ENCODE measurements at regions not wholly inside any gene's neighbourhood (a gene's known extent, or its start where the extent isn't known, plus 50 kb on each side); places are given as distances from the start of the nearest gene placed in this dataset.

GRCh38 chr5:62698756-62699155 is 120.1 kb downstream of the LRRC70 start:
- no peak overlapping the region for H4K8ac ChIP-seq (ENCODE audit: extremely low read depth, insufficient read depth, low read length)
- CTCF ChIA-PET (ENCODE audit: partially characterized antibody): interaction anchor here (0.8 to 1.8 kb wide), 4 partner anchors 13 to 80 kb away, joined by 3 to 5 read pairs (median 4); no protein-coding TSS in a partner anchor
- no peak overlapping the region for H2BK5ac ChIP-seq (ENCODE audit: low read depth, low read length)
- no peak overlapping the region for H2BK15ac ChIP-seq (ENCODE audit: low read length)
- no peak overlapping the region for H3K23ac ChIP-seq (ENCODE audit: insufficient read length)
- DNase-seq (ENCODE audit: low read depth in 1 of 2, low spot score in 2 of 2) (no peak), FAIRE-seq (no peak)
- H3K9me3 ChIP-seq (ENCODE audit: insufficient read depth in 2 of 2, low read depth in 1 of 2, low read length in 1 of 2): no peaks in the 10 kb centered on the region
- H4K20me1 ChIP-seq (replicated peaks in 1 of 2; ENCODE audit: control insufficient read depth in 1 of 2, insufficient read depth in 2 of 2, low read length in 2 of 2): no peaks in the 10 kb centered on the region
- H4K5ac ChIP-seq (ENCODE audit: insufficient read length, low read depth, low read length): no peak overlapping the region
- H2BK120ac ChIP-seq (replicated peaks; ENCODE audit: low read depth, low read length): no peak overlapping the region
- H3K4me1 ChIP-seq (replicated peaks in 1 of 4; ENCODE audit: control insufficient read depth in 3 of 4, insufficient read depth in 4 of 4, low read length in 3 of 4): no peaks in the 10 kb centered on the region
- POLR2A ChIA-PET (ENCODE audit: partially characterized antibody): no interaction called here
- H3K79me1 ChIP-seq (ENCODE audit: low read depth, low read length): no peaks in the 10 kb centered on the region
- H2AK5ac ChIP-seq (ENCODE audit: low read depth, low read length): no peak overlapping the region
- no peaks in the 10 kb centered on the region for H3K79me2 ChIP-seq (ENCODE audit: control insufficient read depth in 1 of 2, insufficient read depth in 2 of 2, low read length in 2 of 2)
- H3K56ac ChIP-seq (replicated peaks; ENCODE audit: insufficient read length, low read depth, low read length): no peak overlapping the region
- H2BK20ac ChIP-seq (ENCODE audit: low read length): no peak overlapping the region
- H3K27me3 ChIP-seq (replicated peaks in 1 of 4; ENCODE audit: control insufficient read depth in 3 of 4, extremely low read depth in 1 of 4, insufficient read depth in 3 of 4, low read length in 3 of 4): no peaks in the 10 kb centered on the region
- no peak overlapping the region for H3K9ac ChIP-seq (replicated peaks in 1 of 4; ENCODE audit: extremely low read depth in 1 of 4, low read depth in 3 of 4, low read length in 3 of 4)
- H3K18ac ChIP-seq (ENCODE audit: extremely low read depth, low read length): no peak overlapping the region
- H3K27ac ChIP-seq (ENCODE audit: low read depth, low read length): no peak overlapping the region
- no peak overlapping the region for H3K4me2 ChIP-seq (ENCODE audit: insufficient read depth in 1 of 2, low read depth in 2 of 2, low read length in 2 of 2)
- no peaks in the 10 kb centered on the region for H3K36me3 ChIP-seq (ENCODE audit: control insufficient read depth in 2 of 4, insufficient read depth in 4 of 4, low read length in 3 of 4)
- H3K4ac ChIP-seq (replicated peaks; ENCODE audit: insufficient read length, low read depth, low read length): no peak overlapping the region
- H3K4me3 ChIP-seq (ENCODE audit: extremely low read depth in 1 of 4, insufficient read depth in 2 of 4, low read depth in 3 of 4, low read length in 4 of 4): no peak overlapping the region
- H4K91ac ChIP-seq (replicated peaks; ENCODE audit: insufficient read length, low read length): no peak overlapping the region
- no peak overlapping the region for H2AFZ ChIP-seq (ENCODE audit: low read length)
- 86% methylated on average over 1 of the region's 1 CpG; no CpG with 5 or more reads in 1 of the 2 experiments for WGBS, 2 experiments (ENCODE audit: extremely low coverage in 1 of 2, insufficient coverage in 1 of 2, insufficient read length in 1 of 2, insufficient replicate concordance in 2 of 2, low coverage in 1 of 2, low lambda C conversion rate in 2 of 2, missing lambda C conversion rate in 1 of 2)
- no peaks in the 10 kb centered on the region for H3K23me2 ChIP-seq (ENCODE audit: low read depth, low read length)
- H2BK12ac ChIP-seq (ENCODE audit: low read depth, low read length): no peak overlapping the region
- H3K14ac ChIP-seq (ENCODE audit: insufficient read length): no peak overlapping the region
- TF ChIP-seq E2F6 (IDR thresholded peaks at IDR 0.05): no peak
- TF ChIP-seq SUZ12 (IDR thresholded peaks at IDR 0.05; ENCODE audit: low read length): no peak
- no peak for TF ChIP-seq ZNF274 (IDR thresholded peaks at IDR 0.05; ENCODE audit: borderline replicate concordance, extremely low read depth, low read length)
- TF ChIP-seq EP300 (IDR thresholded peaks at IDR 0.05; ENCODE audit: borderline replicate concordance in 1 of 2, low read depth in 2 of 2, low read length in 2 of 2): no peak
- no peak for TF ChIP-seq GTF2F1 (IDR thresholded peaks at IDR 0.05; ENCODE audit: borderline replicate concordance, low read depth, low read length)
- TF ChIP-seq NRF1 (IDR thresholded peaks at IDR 0.05; ENCODE audit: low read depth, low read length): no peak
- no peak for TF ChIP-seq BCL11A (IDR thresholded peaks at IDR 0.05; ENCODE audit: low read depth in 2 of 2, low read length in 2 of 2)
- TF ChIP-seq CHD2 (IDR thresholded peaks at IDR 0.05; ENCODE audit: low read length): no peak
- TF ChIP-seq CEBPB (IDR thresholded peaks at IDR 0.05; ENCODE audit: low read depth, low read length): no peak
- TF ChIP-seq SP1 (IDR thresholded peaks at IDR 0.05; ENCODE audit: low read depth, low read length): no peak
- no peak for TF ChIP-seq KDM5A (IDR thresholded peaks at IDR 0.05; ENCODE audit: low read length)
- TF ChIP-seq KDM1A (IDR thresholded peaks at IDR 0.05; ENCODE audit: borderline replicate concordance, low read length): no peak
- TF ChIP-seq CBX5 (IDR thresholded peaks at IDR 0.05; ENCODE audit: low read depth, low read length): no peak
- TF ChIP-seq SP4 (IDR thresholded peaks at IDR 0.05; ENCODE audit: low read length): no peak
- no peak for TF ChIP-seq YY1 (IDR thresholded peaks at IDR 0.05; ENCODE audit: low read depth, low read length)
- TF ChIP-seq RXRA (IDR thresholded peaks at IDR 0.05; ENCODE audit: insufficient read depth, low read depth, low read length): no peak

Measured in H1 (cell line).